GM04504 (cell line): ENCODE measurements at regions not wholly inside any gene's neighbourhood (a gene's known extent, or its start where the extent isn't known, plus 50 kb on each side); places are given as distances from the start of the nearest gene placed in this dataset.
A peak's percentile ranks its signal among the peaks of the same experiment; 100 is the strongest.
"Not testable (repeated sequence)": the region's sequence is repeated elsewhere in the genome, so short reads cannot be mapped to it uniquely, and the experiment has no call there.

Experiments
- DNase-seq: peaks from one replicate; pipeline ENCODE4 v3.0.0-alpha.2; 2012; ENCODE audit warnings: low read depth

DNA sequence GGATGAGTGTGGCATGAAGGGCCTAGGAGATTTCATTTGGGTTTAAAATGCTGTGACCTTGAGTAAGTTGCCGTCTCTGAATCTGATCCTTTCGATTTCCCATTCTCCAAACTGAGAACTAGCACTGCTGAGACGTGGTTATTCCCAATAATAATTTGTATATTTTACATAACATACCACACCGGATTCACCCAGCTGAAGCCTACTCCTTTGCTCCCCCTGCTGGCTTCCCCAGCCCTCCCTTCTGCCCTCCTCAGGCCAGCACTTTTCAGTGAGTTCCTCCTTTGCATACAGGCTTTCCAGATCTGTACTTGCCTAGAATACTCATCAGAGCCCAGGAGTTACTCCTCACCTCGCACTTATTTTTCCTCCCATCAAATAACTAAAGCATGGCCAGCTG is 255.1 kb downstream of the OR4F29 start:
- not testable (repeated sequence) for DNase-seq

DNA sequence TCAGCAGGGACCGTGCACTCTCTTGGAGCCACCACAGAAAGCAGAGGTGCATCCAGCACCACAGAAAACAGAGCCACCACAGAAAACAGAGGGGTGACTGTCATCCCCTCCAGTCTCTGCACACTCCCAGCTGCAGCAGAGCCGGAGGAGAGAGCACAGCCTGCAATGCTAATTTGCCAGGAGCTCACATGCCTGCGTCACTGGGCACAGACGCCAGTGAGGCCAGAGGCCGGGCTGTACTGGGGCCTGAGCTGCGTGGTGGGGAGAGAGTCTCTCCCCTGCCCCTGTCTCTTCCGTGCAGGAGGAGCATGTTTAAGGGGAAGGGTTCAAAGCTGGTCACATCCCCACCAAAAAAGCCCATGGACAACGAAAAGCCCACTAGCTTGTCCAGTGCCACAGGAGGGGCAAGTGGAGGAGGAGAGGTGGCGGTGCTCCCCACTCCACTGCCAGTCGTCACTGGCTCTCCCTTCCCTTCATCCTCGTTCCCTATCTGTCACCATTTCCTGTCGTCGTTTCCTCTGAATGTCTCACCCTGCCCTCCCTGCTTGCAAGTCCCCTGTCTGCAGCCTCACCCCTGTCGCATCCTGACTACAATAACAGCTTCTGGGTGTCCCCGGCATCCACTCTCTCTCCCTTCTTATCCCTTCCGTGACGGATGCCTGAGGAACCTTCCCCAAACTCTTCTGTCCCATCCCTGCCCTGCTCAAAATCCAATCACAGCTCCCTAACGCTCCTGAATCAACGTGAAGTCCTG is 260.0 kb downstream of the OR4F29 start:
- DNase-seq, result not testable (repeated sequence)

DNA sequence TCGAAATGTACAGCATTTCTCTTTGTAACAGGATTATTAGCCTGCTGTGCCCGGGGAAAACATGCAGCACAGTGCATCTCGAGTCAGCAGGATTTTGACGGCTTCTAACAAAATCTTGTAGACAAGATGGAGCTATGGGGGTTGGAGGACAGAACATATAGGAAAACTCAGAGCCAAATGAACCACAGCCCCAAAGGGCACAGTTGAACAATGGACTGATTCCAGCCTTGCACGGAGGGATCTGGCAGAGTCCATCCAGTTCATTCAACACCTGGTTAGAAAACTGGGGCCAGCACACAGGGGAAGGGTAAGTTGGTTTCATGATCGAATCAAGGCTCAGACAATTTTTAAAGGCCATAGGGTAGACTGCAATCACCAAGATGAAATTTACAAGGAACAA is 260.8 kb downstream of the OR4F29 start:
- DNase-seq, result not testable (repeated sequence)

DNA sequence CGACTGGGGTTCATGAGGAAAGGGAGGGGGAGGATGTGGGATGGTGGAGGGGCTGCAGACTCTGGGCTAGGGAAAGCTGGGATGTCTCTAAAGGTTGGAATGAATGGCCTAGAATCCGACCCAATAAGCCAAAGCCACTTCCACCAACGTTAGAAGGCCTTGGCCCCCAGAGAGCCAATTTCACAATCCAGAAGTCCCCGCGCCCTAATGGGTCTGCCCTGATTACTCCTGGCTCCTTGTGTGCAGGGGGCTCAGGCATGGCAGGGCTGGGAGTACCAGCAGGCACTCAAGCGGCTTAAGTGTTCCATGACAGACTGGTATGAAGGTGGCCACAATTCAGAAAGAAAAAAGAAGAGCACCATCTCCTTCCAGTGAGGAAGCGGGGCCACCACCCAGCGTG is 261.6 kb downstream of the OR4F29 start:
- DNase-seq, result not testable (repeated sequence)

DNA sequence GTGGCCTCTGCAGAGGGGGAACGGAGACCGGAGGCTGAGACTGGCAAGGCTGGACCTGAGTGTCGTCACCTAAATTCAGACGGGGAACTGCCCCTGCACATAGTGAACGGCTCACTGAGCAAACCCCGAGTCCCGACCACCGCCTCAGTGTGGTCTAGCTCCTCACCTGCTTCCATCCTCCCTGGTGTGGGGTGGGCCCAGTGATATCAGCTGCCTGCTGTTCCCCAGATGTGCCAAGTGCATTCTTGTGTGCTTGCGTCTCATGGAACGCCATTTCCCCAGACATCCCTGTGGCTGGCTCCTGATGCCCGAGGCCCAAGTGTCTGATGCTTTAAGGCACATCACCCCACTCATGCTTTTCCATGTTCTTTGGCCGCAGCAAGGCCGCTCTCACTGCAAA is 262.2 kb downstream of the OR4F29 start:
- DNase-seq, result not testable (repeated sequence)

DNA sequence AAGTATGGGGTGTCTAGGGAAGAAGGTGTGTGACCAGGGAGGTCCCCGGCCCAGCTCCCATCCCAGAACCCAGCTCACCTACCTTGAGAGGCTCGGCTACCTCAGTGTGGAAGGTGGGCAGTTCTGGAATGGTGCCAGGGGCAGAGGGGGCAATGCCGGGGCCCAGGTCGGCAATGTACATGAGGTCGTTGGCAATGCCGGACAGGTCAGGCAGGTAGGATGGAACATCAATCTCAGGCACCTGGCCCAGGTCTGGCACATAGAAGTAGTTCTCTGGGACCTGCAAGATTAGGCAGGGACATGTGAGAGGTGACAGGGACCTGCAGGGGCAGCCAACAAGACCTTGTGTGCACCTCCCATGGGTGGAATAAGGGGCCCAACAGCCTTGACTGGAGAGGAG is 264.2 kb downstream of the OR4F29 start:
- not testable (repeated sequence) for DNase-seq

DNA sequence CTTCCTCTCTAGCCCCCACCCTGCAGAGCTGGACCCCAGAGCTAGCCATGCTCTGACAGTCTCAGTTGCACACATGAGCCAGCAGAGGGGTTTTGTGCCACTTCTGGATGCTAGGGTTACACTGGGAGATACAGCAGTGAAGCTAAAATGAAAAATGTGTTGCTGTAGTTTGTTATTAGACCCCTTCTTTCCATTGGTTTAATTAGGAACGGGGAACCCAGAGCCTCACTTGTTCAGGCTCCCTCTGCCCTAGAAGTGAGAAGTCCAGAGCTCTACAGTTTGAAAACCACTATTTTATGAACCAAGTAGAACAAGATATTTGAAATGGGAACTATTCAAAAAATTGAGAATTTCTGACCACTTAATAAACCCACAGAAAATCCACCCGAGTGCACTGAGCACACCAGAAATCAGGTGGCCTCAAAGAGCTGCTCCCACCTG is 264.8 kb downstream of the OR4F29 start:
- not testable (repeated sequence) for DNase-seq

DNA sequence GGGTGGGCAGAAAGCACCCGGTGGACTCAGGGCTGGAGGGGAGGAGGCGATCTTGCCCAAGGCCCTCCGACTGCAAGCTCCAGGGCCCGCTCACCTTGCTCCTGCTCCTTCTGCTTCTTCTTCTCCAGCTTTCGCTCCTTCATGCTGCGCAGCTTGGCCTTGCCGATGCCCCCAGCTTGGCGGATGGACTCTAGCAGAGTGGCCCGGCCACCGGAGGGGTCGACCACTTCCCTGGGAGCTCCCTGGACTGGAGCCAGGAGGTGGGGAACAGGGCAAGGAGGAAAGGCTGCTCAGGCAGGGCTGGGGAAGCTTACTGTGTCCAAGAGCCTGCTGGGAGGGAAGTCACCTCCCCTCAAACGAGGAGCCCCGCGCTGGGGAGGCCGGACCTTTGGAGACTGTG is 265.3 kb downstream of the OR4F29 start:
- not testable (repeated sequence) for DNase-seq

DNA sequence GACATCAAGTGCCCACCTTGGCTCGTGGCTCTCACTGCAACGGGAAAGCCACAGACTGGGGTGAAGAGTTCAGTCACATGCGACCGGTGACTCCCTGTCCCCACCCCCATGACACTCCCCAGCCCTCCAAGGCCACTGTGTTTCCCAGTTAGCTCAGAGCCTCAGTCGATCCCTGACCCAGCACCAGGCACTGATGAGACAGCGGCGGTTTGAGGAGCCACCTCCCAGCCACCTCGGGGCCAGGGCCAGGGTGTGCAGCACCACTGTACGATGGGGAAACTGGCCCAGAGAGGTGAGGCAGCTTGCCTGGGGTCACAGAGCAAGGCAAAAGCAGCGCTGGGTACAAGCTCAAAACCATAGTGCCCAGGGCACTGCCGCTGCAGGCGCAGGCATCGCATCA is 266.0 kb downstream of the OR4F29 start:
- not testable (repeated sequence) for DNase-seq

DNA sequence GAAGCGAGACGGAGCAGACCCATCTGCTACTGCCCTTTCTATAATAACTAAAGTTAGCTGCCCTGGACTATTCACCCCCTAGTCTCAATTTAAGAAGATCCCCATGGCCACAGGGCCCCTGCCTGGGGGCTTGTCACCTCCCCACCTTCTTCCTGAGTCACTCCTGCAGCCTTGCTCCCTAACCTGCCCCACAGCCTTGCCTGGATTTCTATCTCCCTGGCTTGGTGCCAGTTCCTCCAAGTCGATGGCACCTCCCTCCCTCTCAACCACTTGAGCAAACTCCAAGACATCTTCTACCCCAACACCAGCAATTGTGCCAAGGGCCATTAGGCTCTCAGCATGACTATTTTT is 267.2 kb downstream of the OR4F29 start:
- not testable (repeated sequence) for DNase-seq

DNA sequence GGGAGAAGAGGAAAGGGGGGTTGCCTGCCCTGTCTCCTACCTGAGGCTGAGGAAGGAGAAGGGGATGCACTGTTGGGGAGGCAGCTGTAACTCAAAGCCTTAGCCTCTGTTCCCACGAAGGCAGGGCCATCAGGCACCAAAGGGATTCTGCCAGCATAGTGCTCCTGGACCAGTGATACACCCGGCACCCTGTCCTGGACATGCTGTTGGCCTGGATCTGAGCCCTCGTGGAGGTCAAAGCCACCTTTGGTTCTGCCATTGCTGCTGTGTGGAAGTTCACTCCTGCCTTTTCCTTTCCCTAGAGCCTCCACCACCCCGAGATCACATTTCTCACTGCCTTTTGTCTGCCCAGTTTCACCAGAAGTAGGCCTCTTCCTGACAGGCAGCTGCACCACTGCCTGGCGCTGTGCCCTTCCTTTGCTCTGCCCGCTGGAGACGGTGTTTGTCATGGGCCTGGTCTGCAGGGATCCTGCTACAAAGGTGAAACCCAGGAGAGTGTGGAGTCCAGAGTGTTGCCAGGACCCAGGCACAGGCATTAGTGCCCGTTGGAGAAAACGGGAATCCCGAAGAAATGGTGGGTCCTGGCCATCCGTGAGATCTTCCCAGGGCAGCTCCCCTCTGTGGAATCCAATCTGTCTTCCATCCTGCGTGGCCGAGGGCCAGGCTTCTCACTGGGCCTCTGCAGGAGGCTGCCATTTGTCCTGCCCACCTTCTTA is 267.7 kb downstream of the OR4F29 start:
- DNase-seq, result not testable (repeated sequence)

DNA sequence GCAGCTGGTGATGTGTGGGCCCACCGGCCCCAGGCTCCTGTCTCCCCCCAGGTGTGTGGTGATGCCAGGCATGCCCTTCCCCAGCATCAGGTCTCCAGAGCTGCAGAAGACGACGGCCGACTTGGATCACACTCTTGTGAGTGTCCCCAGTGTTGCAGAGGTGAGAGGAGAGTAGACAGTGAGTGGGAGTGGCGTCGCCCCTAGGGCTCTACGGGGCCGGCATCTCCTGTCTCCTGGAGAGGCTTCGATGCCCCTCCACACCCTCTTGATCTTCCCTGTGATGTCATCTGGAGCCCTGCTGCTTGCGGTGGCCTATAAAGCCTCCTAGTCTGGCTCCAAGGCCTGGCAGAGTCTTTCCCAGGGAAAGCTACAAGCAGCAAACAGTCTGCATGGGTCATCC is 268.4 kb downstream of the OR4F29 start:
- DNase-seq, result not testable (repeated sequence)

DNA sequence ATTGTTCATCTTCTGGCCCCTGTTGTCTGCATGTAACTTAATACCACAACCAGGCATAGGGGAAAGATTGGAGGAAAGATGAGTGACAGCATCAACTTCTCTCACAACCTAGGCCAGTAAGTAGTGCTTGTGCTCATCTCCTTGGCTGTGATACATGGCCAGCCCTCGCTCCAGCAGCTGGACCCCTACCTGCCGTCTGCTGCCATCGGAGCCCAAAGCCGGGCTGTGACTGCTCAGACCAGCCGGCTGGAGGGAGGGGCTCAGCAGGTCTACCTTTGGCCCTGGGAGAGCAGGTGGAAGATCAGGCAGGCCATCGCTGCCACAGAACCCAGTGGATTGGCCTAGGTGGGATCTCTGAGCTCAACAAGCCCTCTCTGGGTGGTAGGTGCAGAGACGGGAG is 268.8 kb downstream of the OR4F29 start:
- DNase-seq, result not testable (repeated sequence)

DNA sequence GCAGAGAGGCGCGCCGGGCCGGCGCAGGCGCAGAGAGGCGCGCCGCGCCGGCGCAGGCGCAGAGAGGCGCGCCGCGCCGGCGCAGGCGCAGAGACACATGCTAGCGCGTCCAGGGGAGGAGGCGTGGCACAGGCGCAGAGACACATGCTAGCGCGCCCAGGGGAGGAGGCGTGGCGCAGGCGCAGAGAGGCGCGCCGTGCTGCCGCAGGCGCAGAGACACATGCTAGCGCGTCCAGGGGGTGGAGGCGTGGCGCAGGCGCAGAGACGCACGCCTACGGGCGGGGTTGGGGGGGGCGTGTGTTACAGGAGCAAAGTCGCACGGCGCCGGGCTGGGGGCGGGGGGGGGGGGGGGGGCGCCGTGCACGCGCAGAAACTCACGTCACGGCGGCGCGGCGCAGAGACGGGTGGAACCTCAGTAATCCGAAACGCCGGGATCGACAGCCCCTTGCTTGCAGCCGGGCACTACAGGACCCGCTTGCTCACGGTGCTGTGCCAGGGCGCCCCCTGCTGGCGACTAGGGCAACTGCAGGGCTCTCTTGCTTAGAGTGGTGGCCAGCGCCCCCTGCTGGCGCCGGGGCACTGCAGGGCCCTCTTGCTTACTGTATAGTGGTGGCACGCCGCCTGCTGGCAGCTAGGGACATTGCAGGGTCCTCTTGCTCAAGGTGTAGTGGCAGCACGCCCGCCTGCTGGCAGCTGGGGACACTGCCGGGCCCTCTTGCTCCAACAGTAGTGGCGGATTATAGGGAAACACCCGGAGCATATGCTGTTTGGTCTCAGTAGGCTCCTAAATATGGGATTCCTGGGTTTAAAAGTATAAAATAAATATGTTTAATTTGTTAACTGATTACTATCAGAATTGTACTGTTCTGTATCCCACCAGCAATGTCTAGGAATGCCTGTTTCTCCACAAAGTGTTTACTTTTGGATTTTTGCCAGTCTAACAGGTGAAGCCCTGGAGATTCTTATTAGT is 269.9 kb downstream of the OR4F29 start:
- DNase-seq, result peak; percentile 23

DNA sequence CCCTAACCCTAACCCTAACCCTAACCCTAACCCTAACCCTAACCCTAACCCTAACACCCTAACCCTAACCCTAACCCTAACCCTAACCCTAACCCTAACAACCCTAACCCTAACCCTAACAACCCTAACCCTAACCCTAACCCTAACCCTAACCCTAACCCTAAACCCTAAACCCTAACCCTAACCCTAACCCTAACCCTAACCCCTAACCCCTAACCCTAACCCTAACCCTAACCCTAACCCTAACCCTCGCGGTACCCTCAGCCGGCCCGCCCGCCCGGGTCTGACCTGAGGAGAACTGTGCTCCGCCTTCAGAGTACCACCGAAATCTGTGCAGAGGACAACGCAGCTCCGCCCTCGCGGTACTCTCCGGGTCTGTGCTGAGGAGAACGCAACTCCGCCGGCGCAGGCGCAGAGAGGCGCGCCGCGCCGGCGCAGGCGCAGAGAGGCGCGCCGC is 270.7 kb downstream of the OR4F29 start:
- DNase-seq, result not testable (repeated sequence)

DNA sequence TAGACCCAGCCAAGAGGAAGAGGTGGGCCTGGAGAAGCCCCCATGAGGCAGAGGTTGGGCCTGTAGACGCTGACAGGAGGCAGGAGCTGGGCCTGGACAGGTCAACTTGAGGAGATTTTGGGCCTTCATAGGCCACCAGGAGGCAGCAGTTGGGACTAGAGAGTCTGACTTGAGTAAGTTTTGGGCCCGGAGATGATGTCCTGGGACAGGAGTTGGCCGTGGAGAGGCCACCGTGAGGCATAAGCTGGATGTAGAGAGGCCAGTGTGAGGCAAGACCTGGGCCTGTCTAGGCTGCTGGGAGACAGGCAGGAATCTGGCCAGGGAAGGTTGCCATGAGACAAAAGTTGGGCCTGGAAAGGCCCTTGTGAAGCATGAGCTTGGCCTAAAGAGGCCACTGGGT is 312.6 kb downstream of the OR4F29 start:
- DNase-seq, result not testable (repeated sequence)

DNA sequence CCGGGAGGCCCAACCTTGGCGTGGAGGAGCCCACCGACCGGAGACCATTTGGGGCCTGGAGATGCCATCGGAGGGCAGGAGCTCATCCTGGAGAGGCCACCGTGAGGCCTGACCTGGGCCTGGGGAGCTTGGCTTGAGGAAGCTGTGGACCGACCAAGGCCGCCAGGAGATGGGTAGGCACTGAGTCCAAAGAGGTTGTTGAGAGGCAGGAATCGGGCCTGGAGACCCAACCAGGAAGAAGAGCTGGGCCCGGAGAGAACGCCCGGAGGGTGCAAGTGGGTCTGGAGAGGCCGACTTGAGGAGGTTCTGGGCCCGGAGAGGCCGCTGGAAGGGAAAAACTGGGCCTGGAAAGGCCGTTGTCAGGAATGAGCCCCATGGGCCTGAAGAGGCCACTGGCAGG is 313.8 kb downstream of the OR4F29 start:
- not testable (repeated sequence) for DNase-seq

DNA sequence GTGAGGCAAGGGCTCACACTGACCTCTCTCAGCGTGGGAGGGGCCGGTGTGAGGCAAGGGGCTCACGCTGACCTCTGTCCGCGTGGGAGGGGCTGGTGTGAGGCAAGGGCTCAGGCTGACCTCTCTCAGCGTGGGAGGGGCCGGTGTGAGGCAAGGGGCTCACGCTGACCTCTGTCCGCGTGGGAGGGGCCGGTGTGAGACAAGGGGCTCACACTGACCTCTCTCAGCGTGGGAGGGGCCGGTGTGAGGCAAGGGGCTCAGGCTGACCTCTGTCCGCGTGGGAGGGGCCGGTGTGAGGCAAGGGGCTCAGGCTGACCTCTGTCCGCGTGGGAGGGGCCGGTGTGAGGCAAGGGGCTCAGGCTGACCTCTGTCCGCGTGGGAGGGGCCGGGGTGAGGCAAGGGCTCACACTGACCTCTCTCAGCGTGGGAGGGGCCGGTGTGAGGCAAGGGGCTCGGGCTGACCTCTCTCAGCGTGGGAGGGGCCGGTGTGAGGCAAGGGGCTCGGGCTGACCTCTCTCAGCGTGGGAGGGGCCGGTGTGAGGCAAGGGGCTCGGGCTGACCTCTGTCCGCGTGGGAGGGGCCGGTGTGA is 315.0 kb downstream of the OR4F29 start:
- not testable (repeated sequence) for DNase-seq

DNA sequence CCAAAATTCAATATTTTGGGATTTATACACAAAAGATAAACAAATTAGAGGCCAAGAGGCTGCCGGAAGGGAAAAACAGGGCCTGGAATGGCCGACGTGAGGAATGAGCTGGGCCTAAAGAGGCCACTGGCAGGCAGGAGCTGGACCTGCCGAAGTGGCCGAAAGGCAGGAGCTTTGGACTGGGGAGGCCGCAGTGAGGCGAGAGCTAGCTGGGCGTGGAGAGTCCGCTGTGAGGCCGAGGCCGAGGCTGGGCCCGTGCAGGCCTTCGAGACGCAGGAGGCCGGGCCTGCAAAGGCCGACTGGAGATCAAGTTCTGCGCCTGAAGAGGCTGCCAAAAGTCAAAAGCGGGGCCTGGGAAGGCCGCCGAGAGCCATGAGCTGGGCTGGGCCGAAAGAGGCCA is 316.5 kb downstream of the OR4F29 start:
- DNase-seq, result not testable (repeated sequence)

DNA sequence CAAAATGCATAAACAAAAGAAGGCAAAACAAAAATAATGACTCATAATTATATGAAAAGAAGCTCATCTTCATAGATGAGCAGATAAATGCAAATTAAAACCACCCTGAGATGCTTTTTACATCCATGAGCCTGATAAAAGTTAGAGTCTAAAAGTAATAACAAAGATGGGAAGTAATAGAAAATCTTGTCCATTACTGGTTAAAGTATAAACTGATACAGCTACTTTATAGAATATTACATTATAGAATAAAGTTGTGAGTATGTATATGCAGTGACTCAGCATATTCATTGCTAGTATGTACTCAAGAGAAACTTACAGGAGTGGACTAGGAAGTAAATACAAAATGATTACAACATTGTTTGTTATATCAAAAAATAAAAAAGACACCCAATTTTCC is 333.0 kb downstream of the OR4F29 start:
- DNase-seq, result not testable (repeated sequence)

DNA sequence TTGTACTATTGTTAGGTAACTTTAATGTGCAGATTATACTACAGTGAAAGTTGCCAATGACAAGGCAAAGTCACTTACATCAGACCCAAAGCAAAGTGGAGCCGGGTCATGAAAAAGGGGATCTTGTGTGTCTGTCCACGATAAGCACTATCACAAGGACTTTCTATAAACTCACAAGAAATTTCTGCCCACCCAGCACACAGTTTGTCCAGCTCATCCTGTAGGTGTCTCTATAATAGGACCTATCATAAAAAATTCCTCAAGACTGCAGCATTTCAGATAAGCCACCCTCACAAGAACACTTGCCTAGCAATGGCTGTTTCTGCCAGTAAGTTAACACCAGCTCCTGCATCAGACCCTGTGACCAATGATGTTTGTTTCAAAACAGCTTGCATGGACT is 335.9 kb downstream of the OR4F29 start:
- DNase-seq, result not testable (repeated sequence)

DNA sequence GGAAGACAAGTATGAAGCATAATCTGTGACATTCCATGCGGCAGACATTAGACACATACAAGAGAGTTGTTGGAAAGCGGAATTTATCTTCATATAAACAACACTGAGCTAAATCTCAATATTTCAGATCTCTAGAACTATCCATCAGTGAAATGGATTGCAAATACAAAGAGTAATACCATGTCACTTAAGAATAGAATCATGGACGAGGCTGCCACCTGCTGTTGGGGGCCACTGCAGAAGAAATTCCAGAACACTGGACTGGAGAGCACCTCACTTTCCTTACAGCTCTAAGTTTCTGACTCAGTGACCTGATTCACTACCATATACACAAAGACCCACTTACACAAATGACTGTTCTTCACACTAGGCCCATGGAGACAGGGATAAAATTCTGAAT is 346.7 kb downstream of the OR4F29 start:
- DNase-seq, result not testable (repeated sequence)
